ENCODE measurements at regions not wholly inside any gene's neighbourhood (a gene's known extent, or its start where the extent isn't known, plus 50 kb on each side); places are given as distances from the start of the nearest gene placed in this dataset.

DNA sequence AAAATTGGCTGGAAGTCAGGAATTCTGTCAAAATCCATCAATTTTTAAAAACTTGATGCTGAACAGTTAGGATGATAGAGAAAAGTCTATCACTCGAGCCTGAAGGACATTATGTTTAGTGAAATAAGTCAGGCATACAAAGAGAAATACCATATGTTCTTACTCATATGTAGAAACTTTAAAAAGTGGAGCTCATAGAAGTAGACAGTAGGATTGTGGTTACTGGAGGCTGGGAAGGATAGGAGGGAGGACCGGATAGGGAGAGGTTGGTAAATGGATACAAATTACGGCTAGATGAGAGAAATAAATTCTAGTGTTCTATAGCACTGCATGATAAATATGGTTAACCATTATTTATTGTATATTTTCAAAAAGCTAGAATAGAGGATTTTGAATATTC lies 389.5 kb upstream of the RASGRP1 start:
- ATAC-seq = no peak
- no peaks in the 10 kb centered on the region for H3K4me1 Mint-ChIP-seq
- no peak overlapping the region for H3K4me3 Mint-ChIP-seq
- H3K27me3 Mint-ChIP-seq = peaks cover 11% of the 10 kb centered on the region
- no peaks in the 10 kb centered on the region for H3K36me3 Mint-ChIP-seq (ENCODE audit: low read depth)
- H3K27ac Mint-ChIP-seq = no peak overlapping the region
- no peaks in the 10 kb centered on the region for H3K9me3 ChIP-seq (ENCODE audit: control insufficient read depth, low read length, poor library complexity, severe bottlenecking)
- DNase-seq = no peak

GRCh38 chr15:38961456-38961855 lies 396.8 kb upstream of the RASGRP1 start:
- H3K27ac Mint-ChIP-seq = no peak overlapping the region
- H3K36me3 Mint-ChIP-seq (ENCODE audit: low read depth) = no peaks in the 10 kb centered on the region
- ATAC-seq = no peak
- no peak overlapping the region for H3K4me3 Mint-ChIP-seq
- H3K9me3 ChIP-seq (ENCODE audit: control insufficient read depth, low read length, poor library complexity, severe bottlenecking) = peaks cover 3% of the 10 kb centered on the region
- no peaks in the 10 kb centered on the region for H3K27me3 Mint-ChIP-seq
- no peaks in the 10 kb centered on the region for H3K4me1 Mint-ChIP-seq
- no peak for DNase-seq

DNA sequence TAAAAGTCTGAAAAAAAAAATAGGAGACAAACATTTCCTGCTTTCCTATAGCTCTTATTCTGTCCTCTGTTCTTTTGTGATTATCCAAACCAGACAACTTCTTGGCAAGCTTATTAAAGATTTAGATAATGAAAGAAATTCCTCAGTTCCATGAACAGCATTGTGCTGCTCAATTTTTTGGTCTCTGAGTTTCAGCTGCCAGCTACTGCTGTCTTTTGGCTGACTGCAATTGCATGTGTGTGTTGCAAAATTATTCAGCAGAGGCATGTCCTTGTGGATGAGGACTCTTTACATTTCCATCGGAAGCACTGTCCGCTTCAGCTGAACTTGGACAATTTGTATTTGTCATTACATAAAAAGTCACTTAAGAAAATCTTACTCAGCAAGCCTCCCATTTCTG lies 397.3 kb upstream of the RASGRP1 start:
- no peaks in the 10 kb centered on the region for H3K27me3 Mint-ChIP-seq
- no peak for ATAC-seq
- no peak for DNase-seq

GRCh38 chr15:38972831-38973230 lies 408.2 kb upstream of the RASGRP1 start:
- ATAC-seq (no peak), DNase-seq (no peak)
- no peaks in the 10 kb centered on the region for H3K27me3 Mint-ChIP-seq
- H3K4me3 Mint-ChIP-seq = no peak overlapping the region
- no peaks in the 10 kb centered on the region for H3K36me3 Mint-ChIP-seq (ENCODE audit: low read depth)
- no peak overlapping the region for H3K27ac Mint-ChIP-seq
- H3K4me1 Mint-ChIP-seq = no peaks in the 10 kb centered on the region
- H3K9me3 ChIP-seq (ENCODE audit: control insufficient read depth, low read length, poor library complexity, severe bottlenecking) = no peaks in the 10 kb centered on the region

More for the DNA sequence above, 397.3 kb upstream of the RASGRP1 start:
- Mint-ChIP-seq H3K36me3 (ENCODE audit: low read depth) (no peaks in the 10 kb centered on the region), H3K4me3 (no peak overlapping the region), H3K27ac (no peak overlapping the region), H3K4me1 (no peaks in the 10 kb centered on the region)
- H3K9me3 ChIP-seq (ENCODE audit: control insufficient read depth, low read length, poor library complexity, severe bottlenecking) = peaks cover 3% of the 10 kb centered on the region

GRCh38 chr15:38975282-38975990 lies 410.8 kb upstream of the RASGRP1 start:
- no peak overlapping the region for H3K27ac Mint-ChIP-seq
- H3K4me3 Mint-ChIP-seq = no peak overlapping the region
- no peaks in the 10 kb centered on the region for H3K36me3 Mint-ChIP-seq (ENCODE audit: low read depth)
- DNase-seq = no peak
- no peaks in the 10 kb centered on the region for H3K4me1 Mint-ChIP-seq
- H3K27me3 Mint-ChIP-seq = no peaks in the 10 kb centered on the region
- ATAC-seq = no peak
- no peaks in the 10 kb centered on the region for H3K9me3 ChIP-seq (ENCODE audit: control insufficient read depth, low read length, poor library complexity, severe bottlenecking)

GRCh38 chr15:38991126-38991525 lies 426.5 kb upstream of the RASGRP1 start:
- ATAC-seq (no peak), DNase-seq (no peak)
- Mint-ChIP-seq H3K4me1 (no peaks in the 10 kb centered on the region), H3K27me3 (peaks cover 27% of the 10 kb centered on the region), H3K4me3 (no peak overlapping the region), H3K27ac (no peak overlapping the region), H3K36me3 (ENCODE audit: low read depth) (no peaks in the 10 kb centered on the region)
- H3K9me3 ChIP-seq (ENCODE audit: control insufficient read depth, low read length, poor library complexity, severe bottlenecking) = no peaks in the 10 kb centered on the region

DNA sequence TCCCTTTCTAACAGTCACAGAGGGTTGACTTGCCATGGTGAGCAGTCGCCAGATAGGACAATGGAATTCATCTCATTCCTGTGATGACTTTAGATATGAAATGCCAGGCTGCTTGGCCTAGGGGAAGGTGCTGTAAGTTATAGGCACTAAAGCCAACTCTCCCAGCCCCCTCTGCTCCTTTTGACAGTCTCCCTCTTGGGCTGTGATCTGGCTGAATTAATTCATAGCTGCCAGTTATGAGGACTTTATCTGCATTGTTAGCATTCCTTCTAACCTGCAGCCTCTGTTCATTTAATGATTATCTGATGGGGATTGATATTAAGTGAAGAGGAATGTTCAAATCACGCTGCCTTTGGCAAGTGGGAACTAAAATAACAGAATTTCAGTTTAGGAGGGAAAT lies 427.1 kb upstream of the RASGRP1 start:
- H3K4me1 Mint-ChIP-seq = no peaks in the 10 kb centered on the region
- H3K4me3 Mint-ChIP-seq = no peak overlapping the region
- no peak overlapping the region for H3K27ac Mint-ChIP-seq

DNA sequence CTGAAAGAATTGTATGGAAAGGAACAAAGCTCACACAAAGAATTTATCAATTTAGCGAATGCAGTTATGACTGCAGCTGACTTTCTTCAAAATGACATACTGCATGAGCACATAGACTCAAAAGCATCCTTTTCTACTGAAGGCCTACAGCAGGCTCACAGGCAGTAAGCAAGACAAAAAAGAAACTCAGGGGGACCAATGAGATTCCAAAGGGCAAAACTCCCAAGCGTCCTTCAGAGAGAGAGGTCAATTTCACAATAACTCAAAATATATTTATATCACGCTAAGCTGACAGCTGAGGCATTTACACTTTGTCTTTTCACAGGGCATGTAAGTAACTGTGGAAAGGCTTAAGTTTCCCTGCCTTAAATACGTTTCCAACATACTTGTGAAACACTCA lies 427.9 kb upstream of the RASGRP1 start:
- Mint-ChIP-seq H3K4me3 (no peak overlapping the region), H3K36me3 (ENCODE audit: low read depth) (no peaks in the 10 kb centered on the region)
- DNase-seq = no peak

More for the DNA sequence above, 427.1 kb upstream of the RASGRP1 start:
- no peaks in the 10 kb centered on the region for H3K36me3 Mint-ChIP-seq (ENCODE audit: low read depth)
- DNase-seq = no peak
- no peak for ATAC-seq
- H3K9me3 ChIP-seq (ENCODE audit: control insufficient read depth, low read length, poor library complexity, severe bottlenecking) = no peaks in the 10 kb centered on the region
- peaks cover 23% of the 10 kb centered on the region for H3K27me3 Mint-ChIP-seq

GRCh38 chr15:38992930-38993329 lies 428.3 kb upstream of the RASGRP1 start:
- Mint-ChIP-seq H3K36me3 (ENCODE audit: low read depth) (no peaks in the 10 kb centered on the region), H3K27me3 (peaks cover 23% of the 10 kb centered on the region)

More for the DNA sequence above, 427.9 kb upstream of the RASGRP1 start:
- H3K27ac Mint-ChIP-seq = no peak overlapping the region
- H3K4me1 Mint-ChIP-seq = no peaks in the 10 kb centered on the region
- H3K9me3 ChIP-seq (ENCODE audit: control insufficient read depth, low read length, poor library complexity, severe bottlenecking) = peaks cover 3% of the 10 kb centered on the region
- no peak for ATAC-seq
- peaks cover 23% of the 10 kb centered on the region for H3K27me3 Mint-ChIP-seq

GRCh38 chr15:38994310-38994709 lies 429.7 kb upstream of the RASGRP1 start:
- Mint-ChIP-seq H3K27me3 (peaks cover 22% of the 10 kb centered on the region), H3K36me3 (ENCODE audit: low read depth) (no peaks in the 10 kb centered on the region), H3K27ac (no peak overlapping the region), H3K4me1 (no peaks in the 10 kb centered on the region), H3K4me3 (no peak overlapping the region)
- H3K9me3 ChIP-seq (ENCODE audit: control insufficient read depth, low read length, poor library complexity, severe bottlenecking) = peaks cover 3% of the 10 kb centered on the region
- DNase-seq = no peak
- no peak for ATAC-seq

More at GRCh38 chr15:38992930-38993329, 428.3 kb upstream of the RASGRP1 start:
- H3K4me3 Mint-ChIP-seq = no peak overlapping the region
- no peak for ATAC-seq
- peaks cover 3% of the 10 kb centered on the region for H3K9me3 ChIP-seq (ENCODE audit: control insufficient read depth, low read length, poor library complexity, severe bottlenecking)
- DNase-seq = no peak
- no peaks in the 10 kb centered on the region for H3K4me1 Mint-ChIP-seq
- no peak overlapping the region for H3K27ac Mint-ChIP-seq

GRCh38 chr15:38996111-38996631 lies 431.6 kb upstream of the RASGRP1 start:
- Mint-ChIP-seq H3K4me3 (no peak overlapping the region), H3K27me3 (peaks cover 11% of the 10 kb centered on the region), H3K4me1 (peaks cover 6% of the 10 kb centered on the region), H3K27ac (no peak overlapping the region), H3K36me3 (ENCODE audit: low read depth) (no peaks in the 10 kb centered on the region)
- peaks cover 3% of the 10 kb centered on the region for H3K9me3 ChIP-seq (ENCODE audit: control insufficient read depth, low read length, poor library complexity, severe bottlenecking)
- ATAC-seq (no peak), DNase-seq (no peak)

DNA sequence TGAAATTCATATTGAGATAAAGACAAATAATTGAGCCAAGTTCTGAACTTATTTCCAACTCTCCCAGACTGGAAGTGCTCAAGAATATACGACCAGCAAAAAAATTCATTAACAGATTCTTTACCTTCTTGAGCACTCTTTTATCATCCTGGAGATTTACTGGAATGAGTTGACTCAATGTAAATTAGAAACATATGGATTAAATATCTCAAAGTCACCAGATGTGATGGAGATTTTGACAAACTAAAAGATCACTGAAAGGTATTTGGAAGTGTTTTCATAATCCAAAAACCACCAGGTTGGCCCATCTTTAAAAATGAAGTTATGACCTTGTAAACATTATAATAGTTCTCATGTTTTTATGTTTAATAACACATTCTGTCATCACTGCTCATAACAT lies 433.2 kb upstream of the RASGRP1 start:
- H3K36me3 Mint-ChIP-seq (ENCODE audit: low read depth) = no peaks in the 10 kb centered on the region
- no peak overlapping the region for H3K27ac Mint-ChIP-seq
- ATAC-seq (no peak), DNase-seq (no peak)
- H3K4me3 Mint-ChIP-seq = no peak overlapping the region
- H3K4me1 Mint-ChIP-seq = peaks cover 6% of the 10 kb centered on the region
- peaks cover 3% of the 10 kb centered on the region for H3K9me3 ChIP-seq (ENCODE audit: control insufficient read depth, low read length, poor library complexity, severe bottlenecking)
- H3K27me3 Mint-ChIP-seq = peaks cover 10% of the 10 kb centered on the region

- ATAC-seq (no peak), DNase-seq (no peak)
- Mint-ChIP-seq H3K4me1 (peaks cover 6% of the 10 kb centered on the region), H3K27me3 (no peaks in the 10 kb centered on the region), H3K36me3 (ENCODE audit: low read depth) (no peaks in the 10 kb centered on the region), H3K4me3 (no peak overlapping the region), H3K27ac (no peak overlapping the region)
- peaks cover 3% of the 10 kb centered on the region for H3K9me3 ChIP-seq (ENCODE audit: control insufficient read depth, low read length, poor library complexity, severe bottlenecking)
These were observed 435.6 kb upstream of the RASGRP1 start for GRCh38 chr15:39000008-39000734.
